T1000 (cell line): ENCODE measurements at regions not wholly inside any gene's neighbourhood (a gene's known extent, or its start where the extent isn't known, plus 50 kb on each side); places are given as distances from the start of the nearest gene placed in this dataset.

Experiments used
- DNase-seq: peaks from one replicate; lab custom pipeline; 2025; ENCODE audit warnings: mixed read lengths; lab: John Stamatoyannopoulos, UW

GRCh38 chr3:78516937-78517336 is 1250.9 kb downstream of the ROBO1 start:
- no peak for DNase-seq

- DNase-seq, result no peak
Observed at GRCh38 chr3:78517965-78518364, 1249.8 kb downstream of the ROBO1 start.

GRCh38 chr3:78519281-78519680 is 1248.5 kb downstream of the ROBO1 start:
- DNase-seq, result no peak

- DNase-seq, result no peak
Observed at GRCh38 chr3:78529601-78530000, 1238.2 kb downstream of the ROBO1 start.

GRCh38 chr3:78540485-78540884 is 1227.3 kb downstream of the ROBO1 start:
- no peak for DNase-seq

- DNase-seq, result no peak
Observed at GRCh38 chr3:78545827-78546226, 1222.0 kb downstream of the ROBO1 start.
